ENCODE measurements at regions not wholly inside any gene's neighbourhood (a gene's known extent, or its start where the extent isn't known, plus 50 kb on each side); places are given as distances from the start of the nearest gene placed in this dataset.

DNA sequence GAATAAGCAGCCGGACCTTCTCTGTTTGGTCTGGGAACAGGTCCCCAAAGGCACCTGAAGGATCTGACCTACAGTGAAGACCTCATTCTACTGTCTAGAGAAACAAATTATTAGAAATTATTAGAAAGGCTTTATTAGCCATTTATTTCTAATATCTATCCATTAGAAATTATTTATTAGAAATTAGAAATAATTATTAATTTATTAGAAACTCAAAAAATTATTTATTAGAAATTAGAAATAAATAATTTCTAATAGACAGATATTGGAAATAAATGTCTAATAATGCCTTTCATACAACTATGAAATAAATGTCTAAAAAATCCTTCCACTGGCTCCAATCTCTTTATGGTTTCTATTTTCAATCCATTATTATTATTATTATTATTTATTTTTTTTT, 285.7 kb upstream of the ERCC4 start:
- TF ChIP-seq, protein P1, sequence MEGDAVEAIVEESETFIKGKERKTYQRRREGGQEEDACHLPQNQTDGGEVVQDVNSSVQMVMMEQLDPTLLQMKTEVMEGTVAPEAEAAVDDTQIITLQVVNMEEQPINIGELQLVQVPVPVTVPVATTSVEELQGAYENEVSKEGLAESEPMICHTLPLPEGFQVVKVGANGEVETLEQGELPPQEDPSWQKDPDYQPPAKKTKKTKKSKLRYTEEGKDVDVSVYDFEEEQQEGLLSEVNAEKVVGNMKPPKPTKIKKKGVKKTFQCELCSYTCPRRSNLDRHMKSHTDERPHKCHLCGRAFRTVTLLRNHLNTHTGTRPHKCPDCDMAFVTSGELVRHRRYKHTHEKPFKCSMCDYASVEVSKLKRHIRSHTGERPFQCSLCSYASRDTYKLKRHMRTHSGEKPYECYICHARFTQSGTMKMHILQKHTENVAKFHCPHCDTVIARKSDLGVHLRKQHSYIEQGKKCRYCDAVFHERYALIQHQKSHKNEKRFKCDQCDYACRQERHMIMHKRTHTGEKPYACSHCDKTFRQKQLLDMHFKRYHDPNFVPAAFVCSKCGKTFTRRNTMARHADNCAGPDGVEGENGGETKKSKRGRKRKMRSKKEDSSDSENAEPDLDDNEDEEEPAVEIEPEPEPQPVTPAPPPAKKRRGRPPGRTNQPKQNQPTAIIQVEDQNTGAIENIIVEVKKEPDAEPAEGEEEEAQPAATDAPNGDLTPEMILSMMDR (IDR thresholded peaks at IDR 0.05), result no peak
- TF ChIP-seq POLR2A (IDR thresholded peaks at IDR 0.05), result no peak
